HG02571 (cell line): ENCODE measurements at regions not wholly inside any gene's neighbourhood (a gene's known extent, or its start where the extent isn't known, plus 50 kb on each side); places are given as distances from the start of the nearest gene placed in this dataset.

Source experiments
- ATAC-seq: cut with Tn5 transposase; IDR thresholded peaks from one replicate; pipeline ENCODE4 v1.9.1; 2021; ENCODE audit warnings: mild to moderate bottlenecking, moderate library complexity; ENCODE audit not compliant: unreplicated experiment

DNA sequence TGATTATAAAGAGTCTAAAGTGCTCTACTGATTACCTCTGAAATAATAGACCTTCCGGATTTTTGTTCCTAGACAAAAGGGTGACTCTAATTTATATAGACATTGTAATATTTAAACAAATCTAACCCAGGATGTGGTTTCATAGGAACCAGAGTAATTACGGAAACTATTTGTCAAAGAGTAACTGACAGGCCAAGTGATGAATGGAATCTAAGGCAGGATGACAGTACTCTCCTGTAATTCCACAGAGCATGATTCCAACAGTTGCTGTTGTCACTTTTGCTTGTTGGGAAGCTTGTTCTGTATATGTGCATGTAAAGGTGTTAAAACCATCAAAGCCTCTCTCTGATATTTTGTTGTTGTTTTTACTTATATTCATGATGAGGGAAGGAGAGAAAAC lies 1141.0 kb downstream of the IGSF11 start:
- no peak for ATAC-seq

DNA sequence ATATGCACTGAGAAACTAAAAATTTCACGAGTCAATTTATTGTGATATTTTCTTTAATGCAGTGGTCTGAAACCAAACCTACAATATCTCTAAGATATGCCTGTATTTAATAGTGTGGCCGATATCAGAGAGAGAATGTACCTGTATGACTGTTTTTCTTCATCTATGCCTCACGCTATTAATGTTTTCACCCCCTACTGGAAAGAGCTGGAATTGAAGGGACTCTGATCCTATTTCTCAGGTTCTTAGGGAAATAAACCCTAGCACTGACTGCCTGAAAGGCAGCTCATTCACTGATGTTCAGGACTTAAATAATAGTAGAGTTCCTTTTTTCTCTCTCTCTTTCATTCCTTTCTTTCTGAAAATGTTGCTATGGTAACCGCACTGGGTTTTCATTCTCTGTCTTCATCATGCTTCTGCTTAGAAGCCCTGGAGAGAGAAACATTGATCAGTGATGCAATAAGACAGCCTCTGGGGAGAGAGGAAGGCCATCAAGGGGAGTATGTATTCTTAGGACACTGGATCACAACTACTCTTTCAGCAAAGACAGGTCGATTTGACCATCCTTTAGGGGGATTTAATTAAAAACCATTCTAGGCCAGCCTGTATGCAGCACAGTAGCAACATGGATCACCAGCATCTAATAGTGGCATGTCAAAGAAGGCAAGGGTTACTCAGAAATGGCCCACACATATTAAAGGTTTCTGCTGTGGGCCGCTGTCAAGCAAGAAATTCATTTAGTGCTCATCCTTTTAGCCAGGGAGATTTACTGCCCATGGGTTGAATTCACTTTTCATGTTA lies 1135.7 kb downstream of the IGSF11 start:
- ATAC-seq: no peak

- ATAC-seq: no peak
Measured at GRCh38 chr3:117903226-117903625, 1131.4 kb downstream of the IGSF11 start.

GRCh38 chr3:117910820-117911521 lies 1123.7 kb downstream of the IGSF11 start:
- no peak for ATAC-seq

- no peak for ATAC-seq
Measured at GRCh38 chr3:117912352-117912751, 1122.3 kb downstream of the IGSF11 start.

- no peak for ATAC-seq
Measured at GRCh38 chr3:117914540-117915100, 1120.0 kb downstream of the IGSF11 start.

DNA sequence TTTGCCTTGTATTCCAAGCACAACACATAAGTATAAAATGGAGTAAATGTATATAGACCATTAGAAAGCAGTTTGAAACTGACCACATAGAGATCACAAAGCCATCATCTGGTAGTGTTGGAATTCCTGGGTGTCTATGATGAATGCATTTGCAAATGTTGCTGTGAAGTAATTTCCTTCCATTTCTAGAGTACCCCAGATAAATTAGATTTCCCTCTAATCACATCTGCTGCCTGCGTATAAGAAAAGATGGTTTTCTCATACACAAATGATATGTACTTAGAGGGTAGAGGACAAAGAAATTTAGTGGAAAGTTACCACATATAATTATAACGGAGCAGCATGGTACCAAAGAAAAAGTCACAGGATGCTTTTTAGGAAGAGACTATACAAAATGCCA lies 1117.8 kb downstream of the IGSF11 start:
- ATAC-seq: no peak

GRCh38 chr3:117919621-117920020 lies 1115.0 kb downstream of the IGSF11 start:
- ATAC-seq: no peak

DNA sequence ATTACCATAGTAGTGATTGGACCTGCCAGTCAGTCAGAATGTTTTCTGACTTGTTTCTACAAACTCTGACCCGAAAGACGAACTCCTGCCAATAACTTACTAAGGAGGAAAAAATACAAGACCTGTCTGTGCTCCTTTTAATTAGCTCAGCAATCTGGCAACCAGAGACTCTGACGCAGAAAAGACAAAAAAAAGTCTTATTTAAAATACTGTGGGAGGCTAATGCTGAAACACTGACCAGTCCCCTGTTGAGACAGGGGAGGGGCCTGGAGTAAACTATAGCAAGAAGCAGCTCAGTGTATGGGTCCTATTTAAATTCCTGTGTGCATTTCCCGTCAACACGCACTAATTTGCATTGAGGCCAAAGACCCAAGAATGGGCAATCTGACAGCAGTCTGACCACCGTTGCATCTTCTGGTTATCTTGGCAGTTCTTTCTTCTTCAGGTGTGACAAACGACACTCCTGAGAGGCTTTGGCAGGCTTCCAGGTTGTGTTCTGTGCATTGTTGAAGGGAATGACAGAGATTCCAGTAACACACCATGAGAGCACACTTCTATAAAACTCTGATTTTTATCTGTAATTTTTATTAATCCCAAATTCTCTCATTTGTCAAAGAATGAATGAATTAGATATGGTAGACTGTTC lies 1114.3 kb downstream of the IGSF11 start:
- no peak for ATAC-seq

DNA sequence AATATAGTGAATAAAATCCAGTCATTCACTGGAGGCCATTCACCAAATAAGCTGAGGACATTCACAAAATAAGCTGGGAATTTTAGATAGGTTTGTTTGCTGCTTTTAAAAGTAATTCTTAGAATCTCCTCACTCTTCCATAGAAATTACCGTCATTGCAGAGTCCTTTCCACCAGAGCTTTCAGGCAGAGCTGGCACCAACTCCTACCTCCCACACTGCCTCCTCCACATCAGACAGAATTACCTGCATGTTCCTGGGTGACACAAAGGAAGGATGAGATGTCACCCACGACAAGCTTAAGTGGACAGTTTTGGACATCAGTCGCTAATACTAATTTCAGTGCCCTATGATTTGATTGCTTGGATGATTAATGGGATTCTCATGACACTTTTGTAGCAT lies 1113.2 kb downstream of the IGSF11 start:
- ATAC-seq: no peak

- ATAC-seq: no peak
Measured at GRCh38 chr3:117922039-117922438, 1112.6 kb downstream of the IGSF11 start.

DNA sequence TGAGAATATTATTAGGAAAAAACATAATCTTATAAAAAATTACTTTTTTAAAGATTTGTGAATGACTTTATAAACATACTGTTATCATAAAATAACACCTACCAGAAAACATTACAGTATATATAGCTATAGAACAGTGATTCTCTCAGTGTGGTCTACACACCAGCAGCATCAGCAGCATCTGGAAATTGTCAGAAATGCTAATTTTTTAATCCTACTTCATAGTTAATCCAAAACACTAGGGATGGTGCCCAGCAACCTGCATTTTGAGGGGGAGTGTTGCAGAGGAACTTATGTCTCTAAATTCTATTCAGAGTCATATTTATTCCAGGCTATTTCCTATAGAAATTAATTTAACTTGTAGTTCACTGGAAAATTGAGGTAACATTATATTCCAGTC lies 1107.8 kb downstream of the IGSF11 start:
- ATAC-seq: no peak

DNA sequence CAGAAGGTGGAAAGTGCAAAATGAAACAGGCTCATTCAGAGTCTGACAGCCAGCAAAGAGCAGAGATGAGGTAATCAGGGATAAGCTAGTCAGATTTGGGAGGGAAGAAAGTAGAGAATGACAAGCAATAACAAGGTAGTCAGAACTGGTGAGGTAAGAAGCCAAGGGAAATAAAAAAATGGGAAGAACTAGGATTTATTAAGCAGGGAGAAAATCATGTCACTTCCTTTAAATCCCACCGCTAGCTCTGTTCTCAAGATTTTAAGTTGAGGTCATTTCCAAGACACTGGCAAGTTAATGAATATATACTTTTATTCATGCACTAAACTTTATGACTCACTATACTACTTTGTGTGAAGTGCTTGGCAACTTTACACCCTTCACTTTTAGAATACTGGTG lies 1106.8 kb downstream of the IGSF11 start:
- no peak for ATAC-seq

DNA sequence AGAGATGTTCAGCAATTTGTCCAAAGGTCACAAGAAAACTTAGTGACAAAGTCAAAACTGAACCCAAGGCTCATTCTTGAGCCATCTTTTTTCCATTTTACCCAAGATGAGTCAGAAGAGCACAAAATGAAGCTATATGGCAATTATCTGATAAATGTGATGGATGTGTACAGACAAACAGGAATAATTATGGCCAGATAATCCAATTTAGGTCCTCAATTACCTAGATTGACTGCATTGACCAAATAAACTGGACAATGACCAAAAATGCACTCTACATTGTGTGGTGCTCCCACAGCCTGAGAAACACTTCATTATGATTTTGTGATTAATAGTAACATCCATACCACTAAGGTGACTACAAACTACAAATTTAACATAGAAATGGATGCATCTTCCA lies 1105.8 kb downstream of the IGSF11 start:
- ATAC-seq: no peak

DNA sequence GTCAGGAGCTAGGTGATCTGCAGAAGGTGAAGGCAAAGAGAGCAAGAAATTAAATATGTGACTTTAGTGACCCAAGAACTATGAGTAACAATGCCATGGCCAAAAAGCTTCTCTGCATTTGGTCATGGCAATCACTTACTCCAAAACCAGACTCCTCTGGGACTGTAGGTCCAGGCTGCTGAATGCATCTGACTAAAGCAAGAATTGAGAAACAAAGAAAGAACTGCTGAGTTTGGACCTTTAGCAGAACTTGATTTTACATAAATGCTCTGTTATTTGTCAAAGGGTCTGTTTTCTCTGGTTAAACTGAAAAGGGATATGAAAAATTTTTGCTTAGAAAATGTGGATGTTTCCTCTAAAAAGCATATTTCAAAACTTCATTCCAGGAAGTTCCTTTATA lies 1102.2 kb downstream of the IGSF11 start:
- ATAC-seq: no peak

DNA sequence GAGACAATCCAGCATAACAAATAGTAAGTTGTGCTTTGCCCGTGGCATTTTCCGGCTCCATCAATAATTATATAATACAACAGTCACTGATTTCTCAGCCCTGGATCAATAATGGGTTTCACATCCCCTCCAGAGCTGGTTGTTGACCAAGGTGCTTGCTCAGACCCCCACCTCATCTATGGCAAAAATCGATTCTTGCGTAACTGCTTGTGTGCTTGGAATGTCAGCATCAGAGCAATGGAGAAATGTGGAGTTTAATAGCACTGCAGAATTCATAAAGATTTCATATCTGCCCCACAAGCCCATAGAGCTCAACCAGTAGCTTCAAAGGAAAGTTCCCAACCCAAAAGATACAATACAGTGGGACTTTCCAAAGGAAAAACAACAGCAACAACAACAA lies 1098.5 kb downstream of the IGSF11 start:
- ATAC-seq: no peak

DNA sequence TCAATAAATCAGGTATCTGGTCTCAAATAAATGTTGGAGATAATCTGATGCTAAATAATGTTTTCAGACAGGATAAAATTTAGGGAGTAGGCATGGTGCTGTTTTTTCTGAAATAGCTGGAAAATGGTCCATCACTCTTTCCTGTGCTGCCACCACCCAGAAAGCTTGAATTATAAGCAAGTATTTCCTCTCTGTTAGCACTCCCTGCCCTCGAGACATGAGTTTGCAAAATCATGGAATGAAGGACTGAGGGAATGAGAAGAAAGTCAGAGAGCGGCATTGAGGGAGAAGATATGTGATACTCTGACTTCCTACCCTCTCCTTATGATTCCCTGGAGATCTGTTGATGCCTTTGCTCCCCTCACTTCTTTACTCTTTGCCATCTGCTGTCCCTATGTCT lies 1095.7 kb downstream of the IGSF11 start:
- no peak for ATAC-seq

- no peak for ATAC-seq
Measured at GRCh38 chr3:117939425-117940027, 1095.1 kb downstream of the IGSF11 start.

- ATAC-seq: no peak
Measured at GRCh38 chr3:117941015-117941414, 1093.6 kb downstream of the IGSF11 start.

DNA sequence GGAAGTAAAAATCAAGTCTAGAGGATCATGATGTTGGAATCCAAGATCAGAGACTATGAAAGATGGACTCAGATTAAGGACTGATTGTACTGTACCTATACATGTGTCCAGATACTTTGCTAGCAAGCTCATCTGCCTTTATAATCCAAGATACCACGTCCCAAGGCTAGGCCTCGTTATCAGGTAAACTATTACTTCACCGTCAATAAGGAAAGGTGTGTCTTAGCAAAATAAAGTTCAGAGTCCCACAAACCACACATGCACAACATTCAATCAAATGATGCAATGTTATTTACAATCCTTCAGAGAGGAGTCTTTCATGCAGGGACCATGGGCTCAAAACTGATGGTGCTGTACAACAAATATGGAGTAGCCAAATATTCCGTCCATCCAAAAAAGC lies 1092.9 kb downstream of the IGSF11 start:
- no peak for ATAC-seq

DNA sequence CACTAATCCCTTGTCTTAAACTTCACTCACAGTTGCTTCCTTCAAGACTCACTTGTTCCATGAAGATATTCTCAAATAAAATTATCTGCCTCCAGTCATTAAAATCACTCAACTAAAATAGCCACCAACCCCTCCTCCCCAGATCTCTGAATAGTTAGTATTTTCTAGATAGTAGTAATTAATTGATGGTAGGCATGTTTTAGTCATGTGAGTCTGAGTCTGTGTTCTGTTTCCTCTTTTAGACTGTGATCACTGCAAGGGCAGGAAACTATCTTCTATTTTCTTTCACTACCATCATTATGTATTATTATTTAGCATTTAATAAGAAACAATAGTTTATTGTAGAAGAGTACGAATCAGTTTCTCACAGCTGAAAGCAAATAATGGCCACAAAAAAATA lies 1080.5 kb downstream of the IGSF11 start:
- ATAC-seq: no peak
